Prostate gland (tissue), 2 donors: ENCODE measurements at regions not wholly inside any gene's neighbourhood (a gene's known extent, or its start where the extent isn't known, plus 50 kb on each side); places are given as distances from the start of the nearest gene placed in this dataset.

Experiments
- POLR2A ChIP-seq: fragments of 450-650 bp; IDR thresholded peaks from one replicate; pipeline ENCODE4 v1.6.1; 2016; ENCODE audit warnings: antibody characterized with exemption, mild to moderate bottlenecking
- POLR2AphosphoS5 ChIP-seq: sonication (generic); formaldehyde crosslinking; IDR thresholded peaks from one replicate; pipeline ENCODE4 v1.6.1; 2017; ENCODE audit warnings: antibody characterized with exemption
- TF ChIP-seq, protein P1 (sequence below), 4 experiments: fragments of 200-600 bp in 2 of 4; fragments of 450-650 bp in 2 of 4; sonication (generic) in 2 of 4; IDR thresholded peaks; 1 replicate in 3 of 4; 2 replicates in 1 of 4; pipeline ENCODE4 v1.5.1; 2016 to 2019; ENCODE audit warnings: antibody characterized with exemption in 4 of 4, mild to moderate bottlenecking in 2 of 4, moderate library complexity in 2 of 4

DNA sequence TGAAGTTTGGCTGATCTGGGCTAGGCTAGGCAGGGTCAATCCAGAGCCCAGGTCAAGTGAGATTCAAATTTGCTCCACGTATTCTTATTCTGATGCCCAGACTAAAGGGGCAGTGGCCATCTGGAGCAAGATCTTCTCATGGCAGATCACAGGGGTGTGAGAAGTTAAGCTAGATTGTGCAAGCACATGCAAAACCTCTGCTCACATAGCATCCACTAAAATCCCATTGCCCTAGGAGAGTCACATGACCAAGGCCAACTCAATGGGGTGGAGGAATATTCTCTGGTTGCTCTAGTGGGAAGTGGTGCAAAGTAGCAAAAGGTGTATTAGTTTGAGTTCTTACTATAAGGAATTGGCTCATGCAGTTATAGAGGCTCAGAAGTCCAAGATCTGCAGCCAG lies 318.4 kb upstream of the ASIC2 start:
- TF ChIP-seq POLR2A = no peak
- TF ChIP-seq, protein P1, sequence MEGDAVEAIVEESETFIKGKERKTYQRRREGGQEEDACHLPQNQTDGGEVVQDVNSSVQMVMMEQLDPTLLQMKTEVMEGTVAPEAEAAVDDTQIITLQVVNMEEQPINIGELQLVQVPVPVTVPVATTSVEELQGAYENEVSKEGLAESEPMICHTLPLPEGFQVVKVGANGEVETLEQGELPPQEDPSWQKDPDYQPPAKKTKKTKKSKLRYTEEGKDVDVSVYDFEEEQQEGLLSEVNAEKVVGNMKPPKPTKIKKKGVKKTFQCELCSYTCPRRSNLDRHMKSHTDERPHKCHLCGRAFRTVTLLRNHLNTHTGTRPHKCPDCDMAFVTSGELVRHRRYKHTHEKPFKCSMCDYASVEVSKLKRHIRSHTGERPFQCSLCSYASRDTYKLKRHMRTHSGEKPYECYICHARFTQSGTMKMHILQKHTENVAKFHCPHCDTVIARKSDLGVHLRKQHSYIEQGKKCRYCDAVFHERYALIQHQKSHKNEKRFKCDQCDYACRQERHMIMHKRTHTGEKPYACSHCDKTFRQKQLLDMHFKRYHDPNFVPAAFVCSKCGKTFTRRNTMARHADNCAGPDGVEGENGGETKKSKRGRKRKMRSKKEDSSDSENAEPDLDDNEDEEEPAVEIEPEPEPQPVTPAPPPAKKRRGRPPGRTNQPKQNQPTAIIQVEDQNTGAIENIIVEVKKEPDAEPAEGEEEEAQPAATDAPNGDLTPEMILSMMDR (IDR thresholded peaks at IDR 0.05) = no peak
- TF ChIP-seq POLR2AphosphoS5 = no peak
